ENCODE measurements at regions not wholly inside any gene's neighbourhood (a gene's known extent, or its start where the extent isn't known, plus 50 kb on each side); places are given as distances from the start of the nearest gene placed in this dataset.
"Not testable (repeated sequence)": the region's sequence is repeated elsewhere in the genome, so short reads cannot be mapped to it uniquely, and the experiment has no call there.

- H3K79me2 ChIP-seq (ENCODE audit: insufficient read depth, low read depth): no peaks in the 10 kb centered on the region
- TF ChIP-seq, protein P1, sequence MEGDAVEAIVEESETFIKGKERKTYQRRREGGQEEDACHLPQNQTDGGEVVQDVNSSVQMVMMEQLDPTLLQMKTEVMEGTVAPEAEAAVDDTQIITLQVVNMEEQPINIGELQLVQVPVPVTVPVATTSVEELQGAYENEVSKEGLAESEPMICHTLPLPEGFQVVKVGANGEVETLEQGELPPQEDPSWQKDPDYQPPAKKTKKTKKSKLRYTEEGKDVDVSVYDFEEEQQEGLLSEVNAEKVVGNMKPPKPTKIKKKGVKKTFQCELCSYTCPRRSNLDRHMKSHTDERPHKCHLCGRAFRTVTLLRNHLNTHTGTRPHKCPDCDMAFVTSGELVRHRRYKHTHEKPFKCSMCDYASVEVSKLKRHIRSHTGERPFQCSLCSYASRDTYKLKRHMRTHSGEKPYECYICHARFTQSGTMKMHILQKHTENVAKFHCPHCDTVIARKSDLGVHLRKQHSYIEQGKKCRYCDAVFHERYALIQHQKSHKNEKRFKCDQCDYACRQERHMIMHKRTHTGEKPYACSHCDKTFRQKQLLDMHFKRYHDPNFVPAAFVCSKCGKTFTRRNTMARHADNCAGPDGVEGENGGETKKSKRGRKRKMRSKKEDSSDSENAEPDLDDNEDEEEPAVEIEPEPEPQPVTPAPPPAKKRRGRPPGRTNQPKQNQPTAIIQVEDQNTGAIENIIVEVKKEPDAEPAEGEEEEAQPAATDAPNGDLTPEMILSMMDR (conservative IDR thresholded peaks at IDR 0.05; ENCODE audit: low read depth, low read length): no peak
- no peak overlapping the region for H3K4me2 ChIP-seq
- no peak overlapping the region for H2AFZ ChIP-seq (ENCODE audit: low read depth)
- H3K36me3 ChIP-seq (ENCODE audit: insufficient read depth): no peaks in the 10 kb centered on the region
- H3K4me1 ChIP-seq (ENCODE audit: low read depth, poor library complexity, severe bottlenecking): no peaks in the 10 kb centered on the region
- H3K27me3 ChIP-seq (ENCODE audit: insufficient read depth, low read depth): no peaks in the 10 kb centered on the region
- H3K9ac ChIP-seq: no peak overlapping the region
- H3K4me3 ChIP-seq (IDR thresholded peaks at IDR 0.05; ENCODE audit: insufficient read depth, low read depth, low read length): no peak overlapping the region
- H4K20me1 ChIP-seq (ENCODE audit: insufficient read depth): no peaks in the 10 kb centered on the region
- no peak overlapping the region for H3K27ac ChIP-seq
These were observed 137.1 kb upstream of the BASP1 start for GRCh38 chr5:17080361-17080760.

- Histone ChIP-seq H3K27me3 (ENCODE audit: insufficient read depth, low read depth) (no peaks in the 10 kb centered on the region), H3K36me3 (ENCODE audit: insufficient read depth) (no peaks in the 10 kb centered on the region), H3K4me3 (IDR thresholded peaks at IDR 0.05; ENCODE audit: insufficient read depth, low read depth, low read length) (no peak overlapping the region), H3K9ac (no peak overlapping the region), H2AFZ (ENCODE audit: low read depth) (no peak overlapping the region), H3K4me1 (ENCODE audit: low read depth, poor library complexity, severe bottlenecking) (no peaks in the 10 kb centered on the region), H3K79me2 (ENCODE audit: insufficient read depth, low read depth) (no peaks in the 10 kb centered on the region), H4K20me1 (ENCODE audit: insufficient read depth) (no peaks in the 10 kb centered on the region), H3K4me2 (no peak overlapping the region), H3K27ac (no peak overlapping the region)
- TF ChIP-seq, protein P1 (conservative IDR thresholded peaks at IDR 0.05; ENCODE audit: low read depth, low read length): no peak
These were observed 136.3 kb upstream of the BASP1 start for GRCh38 chr5:17081142-17081541.

DNA sequence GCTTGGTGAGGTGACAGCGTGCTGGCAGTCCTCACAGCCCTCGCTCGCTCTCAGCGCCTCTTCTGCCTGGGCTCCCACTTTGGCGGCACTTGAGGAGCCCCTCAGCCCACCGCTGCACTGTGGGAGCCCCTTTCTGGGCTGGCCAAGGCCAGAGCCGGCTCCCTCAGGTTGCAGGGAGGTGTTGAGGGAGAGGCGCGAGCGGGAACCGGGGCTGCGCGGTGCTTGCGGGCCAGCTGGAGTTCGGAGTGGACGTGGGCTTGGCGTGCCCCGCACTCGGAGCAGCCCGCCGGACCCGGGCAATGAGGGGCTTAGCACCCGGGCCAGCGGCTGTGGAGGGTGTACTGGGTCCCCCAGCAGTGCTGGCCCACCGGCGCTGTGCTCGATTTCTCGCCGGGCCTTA is 134.2 kb upstream of the BASP1 start:
- H3K27ac ChIP-seq; H2AFZ ChIP-seq (ENCODE audit: low read depth): not testable (repeated sequence)

DNA sequence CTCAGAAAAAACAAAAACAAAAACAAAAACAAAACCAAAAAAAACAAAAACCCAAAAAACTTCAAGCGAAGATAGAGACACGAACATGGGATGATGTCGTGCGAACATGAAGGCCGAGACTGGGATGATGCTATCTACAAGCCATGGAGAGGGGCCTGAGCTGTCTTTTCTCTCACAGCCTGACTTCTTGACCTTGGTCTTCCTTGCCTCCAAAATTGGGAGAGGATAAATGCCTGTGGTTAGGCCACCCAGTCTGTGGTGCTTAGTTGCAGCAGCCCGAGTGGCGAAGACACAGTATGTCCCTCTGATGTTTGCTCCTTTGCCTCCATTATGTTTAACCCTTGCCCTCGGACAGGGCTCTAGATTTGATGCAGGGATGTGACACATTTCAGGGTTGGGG is 130.4 kb upstream of the BASP1 start:
- Histone ChIP-seq H2AFZ (ENCODE audit: low read depth) (no peak overlapping the region), H3K4me3 (IDR thresholded peaks at IDR 0.05; ENCODE audit: insufficient read depth, low read depth, low read length) (no peak overlapping the region), H4K20me1 (ENCODE audit: insufficient read depth) (no peaks in the 10 kb centered on the region), H3K27me3 (ENCODE audit: insufficient read depth, low read depth) (no peaks in the 10 kb centered on the region), H3K4me2 (no peak overlapping the region), H3K36me3 (ENCODE audit: insufficient read depth) (no peaks in the 10 kb centered on the region), H3K27ac (no peak overlapping the region), H3K79me2 (ENCODE audit: insufficient read depth, low read depth) (no peaks in the 10 kb centered on the region), H3K9ac (no peak overlapping the region), H3K4me1 (ENCODE audit: low read depth, poor library complexity, severe bottlenecking) (no peaks in the 10 kb centered on the region)
- TF ChIP-seq, protein P1 (conservative IDR thresholded peaks at IDR 0.05; ENCODE audit: low read depth, low read length): no peak

More for the DNA sequence above, 134.2 kb upstream of the BASP1 start:
- H3K79me2 ChIP-seq (ENCODE audit: insufficient read depth, low read depth); H3K4me2 ChIP-seq; H3K27me3 ChIP-seq (ENCODE audit: insufficient read depth, low read depth); H3K9ac ChIP-seq; H3K36me3 ChIP-seq (ENCODE audit: insufficient read depth); H4K20me1 ChIP-seq (ENCODE audit: insufficient read depth); H3K4me3 ChIP-seq (IDR thresholded peaks at IDR 0.05; ENCODE audit: insufficient read depth, low read depth, low read length); H3K4me1 ChIP-seq (ENCODE audit: low read depth, poor library complexity, severe bottlenecking): not testable (repeated sequence)

DNA sequence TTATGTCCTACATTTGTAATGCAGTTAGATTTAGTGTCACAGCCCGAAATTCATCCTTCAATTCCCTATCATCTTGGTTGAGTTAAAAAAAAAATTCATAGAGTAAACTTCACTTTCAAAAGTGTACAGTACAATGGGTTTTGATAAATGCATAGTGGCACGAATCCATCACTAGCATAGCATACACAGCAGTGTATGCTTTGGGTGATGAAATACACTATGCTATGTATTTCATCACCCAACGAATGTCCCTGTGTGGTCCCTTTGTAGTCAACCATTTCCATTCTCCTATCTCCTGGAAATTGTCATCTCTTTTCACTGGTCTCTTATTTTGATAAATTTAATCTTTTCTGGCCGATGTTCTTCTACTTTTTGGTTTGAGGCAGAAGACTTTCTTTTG is 129.4 kb upstream of the BASP1 start:
- no peak overlapping the region for H2AFZ ChIP-seq (ENCODE audit: low read depth)
- no peaks in the 10 kb centered on the region for H4K20me1 ChIP-seq (ENCODE audit: insufficient read depth)
- no peak overlapping the region for H3K4me2 ChIP-seq
- no peaks in the 10 kb centered on the region for H3K27me3 ChIP-seq (ENCODE audit: insufficient read depth, low read depth)
- no peak overlapping the region for H3K9ac ChIP-seq
- no peaks in the 10 kb centered on the region for H3K36me3 ChIP-seq (ENCODE audit: insufficient read depth)
- no peaks in the 10 kb centered on the region for H3K4me1 ChIP-seq (ENCODE audit: low read depth, poor library complexity, severe bottlenecking)
- no peak overlapping the region for H3K4me3 ChIP-seq (IDR thresholded peaks at IDR 0.05; ENCODE audit: insufficient read depth, low read depth, low read length)
- no peaks in the 10 kb centered on the region for H3K79me2 ChIP-seq (ENCODE audit: insufficient read depth, low read depth)
- no peak overlapping the region for H3K27ac ChIP-seq
- TF ChIP-seq, protein P1 (conservative IDR thresholded peaks at IDR 0.05; ENCODE audit: low read depth, low read length): no peak
